ENCODE measurements at regions not wholly inside any gene's neighbourhood (a gene's known extent, or its start where the extent isn't known, plus 50 kb on each side); places are given as distances from the start of the nearest gene placed in this dataset.

GRCh38 chr11:86193297-86194095, 51.1 kb upstream of the EED start:
- no peak for DNase-seq (ENCODE audit: extremely low read depth in 1 of 2, low read depth in 1 of 2)

GRCh38 chr11:86192519-86193257, 51.9 kb upstream of the EED start:
- no peak for DNase-seq (ENCODE audit: extremely low read depth in 1 of 2, low read depth in 1 of 2)

GRCh38 chr11:86191874-86192273, 52.7 kb upstream of the EED start:
- DNase-seq (ENCODE audit: extremely low read depth in 1 of 2, low read depth in 1 of 2) = no peak

GRCh38 chr11:86187027-86187426, 57.5 kb upstream of the EED start:
- no peak for DNase-seq (ENCODE audit: extremely low read depth in 1 of 2, low read depth in 1 of 2)

GRCh38 chr11:86186386-86186785, 58.2 kb upstream of the EED start:
- no peak for DNase-seq (ENCODE audit: extremely low read depth in 1 of 2, low read depth in 1 of 2)

- no peak for DNase-seq (ENCODE audit: extremely low read depth in 1 of 2, low read depth in 1 of 2)
Measured at GRCh38 chr11:86185381-86185750, 59.2 kb upstream of the EED start.

GRCh38 chr11:86184728-86185380, 59.7 kb upstream of the EED start:
- no peak for DNase-seq (ENCODE audit: extremely low read depth in 1 of 2, low read depth in 1 of 2)

GRCh38 chr11:86183694-86184093, 60.9 kb upstream of the EED start:
- DNase-seq (ENCODE audit: extremely low read depth in 1 of 2, low read depth in 1 of 2) = peak in 1 of 2 donors; percentile 62

GRCh38 chr11:86182976-86183584, 61.5 kb upstream of the EED start:
- peak; percentile 65 to 92 for DNase-seq (ENCODE audit: extremely low read depth in 1 of 2, low read depth in 1 of 2)

GRCh38 chr11:86181379-86181778, 63.2 kb upstream of the EED start:
- no peak for DNase-seq (ENCODE audit: extremely low read depth in 1 of 2, low read depth in 1 of 2)

GRCh38 chr11:86180851-86181250, 63.7 kb upstream of the EED start:
- no peak for DNase-seq (ENCODE audit: extremely low read depth in 1 of 2, low read depth in 1 of 2)

GRCh38 chr11:86180423-86180822, 64.1 kb upstream of the EED start:
- no peak for DNase-seq (ENCODE audit: extremely low read depth in 1 of 2, low read depth in 1 of 2)

GRCh38 chr11:86179646-86180064, 64.9 kb upstream of the EED start:
- no peak for DNase-seq (ENCODE audit: extremely low read depth in 1 of 2, low read depth in 1 of 2)

GRCh38 chr11:86177302-86177701, 67.3 kb upstream of the EED start:
- no peak for DNase-seq (ENCODE audit: extremely low read depth in 1 of 2, low read depth in 1 of 2)

GRCh38 chr11:86176165-86176884, 68.2 kb upstream of the EED start:
- peak; percentile 31 to 74 for DNase-seq (ENCODE audit: extremely low read depth in 1 of 2, low read depth in 1 of 2)

- DNase-seq (ENCODE audit: extremely low read depth in 1 of 2, low read depth in 1 of 2) = no peak
Measured at GRCh38 chr11:86175626-86176025, 68.9 kb upstream of the EED start.

GRCh38 chr11:86175191-86175590, 69.4 kb upstream of the EED start:
- no peak for DNase-seq (ENCODE audit: extremely low read depth in 1 of 2, low read depth in 1 of 2)

- no peak for DNase-seq (ENCODE audit: extremely low read depth in 1 of 2, low read depth in 1 of 2)
Measured at GRCh38 chr11:86174101-86175046, 70.2 kb upstream of the EED start.

- DNase-seq (ENCODE audit: extremely low read depth in 1 of 2, low read depth in 1 of 2) = no peak
Measured at GRCh38 chr11:86172894-86173293, 71.7 kb upstream of the EED start.

GRCh38 chr11:86171627-86172026, 72.9 kb upstream of the EED start:
- no peak for DNase-seq (ENCODE audit: extremely low read depth in 1 of 2, low read depth in 1 of 2)
